ENCODE measurements at regions not wholly inside any gene's neighbourhood (a gene's known extent, or its start where the extent isn't known, plus 50 kb on each side); places are given as distances from the start of the nearest gene placed in this dataset.
"Not testable (repeated sequence)": the region's sequence is repeated elsewhere in the genome, so short reads cannot be mapped to it uniquely, and the experiment has no call there.

DNA sequence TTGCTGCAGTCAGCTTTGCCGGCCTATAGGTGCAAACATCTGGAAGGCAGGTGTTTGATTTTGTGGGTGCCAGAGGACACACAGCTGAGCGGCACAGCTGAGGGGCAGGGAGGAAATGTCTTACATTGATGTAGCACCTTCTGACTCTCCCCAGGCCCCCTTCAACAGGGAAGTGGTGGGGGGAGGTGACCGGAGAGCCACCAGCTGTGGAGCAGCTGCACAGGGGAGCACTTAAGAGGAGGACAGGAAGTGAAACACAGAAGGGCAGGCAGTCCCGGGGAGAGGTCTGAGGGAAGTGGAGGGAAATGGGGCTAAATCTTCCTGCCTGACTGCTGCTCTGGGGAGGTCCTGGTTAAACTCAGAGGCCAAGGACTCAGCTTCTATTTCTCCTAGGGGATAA lies 409.1 kb downstream of the TNS1 start:
- DNase-seq (ENCODE audit: low read depth in 2 of 2) = no peak

- DNase-seq (ENCODE audit: low read depth in 2 of 2) = no peak
Observed at GRCh38 chr2:217588266-217588665, 414.5 kb downstream of the TNS1 start.

GRCh38 chr2:217585362-217585761 lies 417.4 kb downstream of the TNS1 start:
- DNase-seq (ENCODE audit: low read depth in 2 of 2) = no peak

- DNase-seq (ENCODE audit: low read depth in 2 of 2) = not testable (repeated sequence)
Observed at GRCh38 chr2:217580407-217580806, 422.4 kb downstream of the TNS1 start.

GRCh38 chr2:217573571-217573970 lies 429.2 kb downstream of the TNS1 start:
- DNase-seq (ENCODE audit: low read depth in 2 of 2) = no peak

DNA sequence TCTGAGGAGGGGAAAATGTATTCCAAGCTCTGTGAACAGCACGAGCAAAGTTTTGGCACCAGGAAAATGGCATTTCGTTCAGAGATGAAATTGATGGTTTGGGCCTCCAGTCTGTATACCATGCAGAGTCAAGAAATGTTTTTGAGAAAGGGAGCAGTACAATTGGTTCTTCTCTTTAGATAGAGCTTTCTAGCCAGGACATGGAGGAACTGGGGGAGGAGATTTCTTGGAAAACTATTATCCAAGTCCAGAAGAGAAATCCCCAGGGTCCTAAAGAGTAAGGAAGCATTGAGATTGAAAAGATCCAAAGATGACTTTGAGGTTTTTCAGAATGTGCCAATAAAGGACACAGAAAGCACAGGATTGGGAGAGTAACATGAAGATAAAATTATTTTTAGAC lies 432.4 kb downstream of the TNS1 start:
- no peak for DNase-seq (ENCODE audit: low read depth in 2 of 2)

DNA sequence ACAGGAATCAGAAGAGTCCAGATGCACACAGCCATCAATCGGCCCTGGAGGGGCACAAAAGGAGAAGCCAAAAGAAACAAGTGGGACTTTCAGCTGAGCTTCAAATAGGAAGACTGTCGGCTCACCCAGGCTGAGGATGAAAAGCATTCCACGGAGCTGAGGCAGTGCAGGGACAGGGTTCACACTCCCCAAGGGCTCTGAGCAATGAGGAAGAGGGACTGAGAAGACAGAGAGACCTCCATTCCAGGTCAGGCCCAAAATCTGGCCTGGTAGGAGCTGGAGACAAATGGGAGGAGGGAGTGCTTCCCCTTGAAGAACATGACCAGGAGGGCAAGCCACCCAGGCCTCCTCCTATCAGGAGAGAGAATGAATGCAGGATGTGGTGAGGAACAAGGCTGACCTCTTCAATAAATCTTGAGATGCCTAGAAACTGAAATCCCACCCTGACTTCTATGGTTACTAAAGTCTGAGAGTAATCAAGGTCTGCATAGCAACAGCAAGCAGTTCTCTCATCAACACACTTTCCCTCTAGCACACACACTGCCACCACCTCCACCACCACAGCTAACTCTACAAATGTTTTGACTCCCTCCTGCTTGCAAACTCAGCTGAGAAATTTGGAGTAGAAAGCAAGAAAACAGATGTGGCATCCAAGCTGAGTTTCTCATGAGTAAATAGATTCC lies 434.4 kb downstream of the TNS1 start:
- DNase-seq (ENCODE audit: low read depth in 2 of 2) = no peak

GRCh38 chr2:217563565-217563964 lies 439.2 kb downstream of the TNS1 start:
- no peak for DNase-seq (ENCODE audit: low read depth in 2 of 2)

GRCh38 chr2:217562871-217563480 lies 439.8 kb downstream of the TNS1 start:
- no peak for DNase-seq (ENCODE audit: low read depth in 2 of 2)

- DNase-seq (ENCODE audit: low read depth in 2 of 2) = no peak
Observed at GRCh38 chr2:217559084-217559483, 443.7 kb downstream of the TNS1 start.

DNA sequence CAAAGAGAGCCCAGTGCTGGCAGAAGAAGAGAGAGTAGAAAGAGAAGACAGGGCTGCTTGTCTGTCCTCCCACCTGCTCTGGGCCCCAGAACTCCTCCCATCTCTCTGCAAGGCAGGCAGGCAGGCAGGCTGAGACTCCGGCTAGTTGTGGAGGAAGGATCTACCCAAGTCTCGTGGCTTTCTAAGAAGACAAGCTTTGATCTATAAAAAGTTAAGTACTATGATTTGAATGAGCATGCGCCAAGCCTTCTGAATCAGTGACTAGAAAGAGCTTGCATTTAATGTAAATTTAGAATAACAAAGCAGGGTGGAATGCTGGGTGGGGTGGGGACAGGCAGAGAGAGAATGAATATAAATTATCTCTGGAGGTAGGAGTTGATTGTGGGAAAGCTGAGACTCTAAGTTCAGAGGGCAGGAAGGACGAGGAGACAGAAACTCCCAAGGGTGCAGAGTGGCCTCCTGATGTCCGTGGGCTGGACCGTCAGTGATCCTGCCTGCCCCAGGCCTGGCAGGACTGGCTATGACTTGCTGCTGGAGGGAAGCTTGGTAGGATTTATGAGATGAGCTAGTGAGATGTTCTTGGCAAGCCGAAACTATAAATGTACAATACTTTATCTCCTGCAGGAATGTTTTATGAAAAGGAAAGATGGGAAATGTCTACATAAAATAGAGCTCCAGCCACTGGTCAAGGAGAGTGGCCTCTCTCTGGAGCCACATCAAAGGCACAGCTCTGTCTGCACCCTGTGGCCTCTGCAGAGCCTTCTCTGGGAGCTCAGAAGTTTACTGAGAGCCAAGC lies 447.5 kb downstream of the TNS1 start:
- DNase-seq (ENCODE audit: low read depth in 2 of 2) = no peak

DNA sequence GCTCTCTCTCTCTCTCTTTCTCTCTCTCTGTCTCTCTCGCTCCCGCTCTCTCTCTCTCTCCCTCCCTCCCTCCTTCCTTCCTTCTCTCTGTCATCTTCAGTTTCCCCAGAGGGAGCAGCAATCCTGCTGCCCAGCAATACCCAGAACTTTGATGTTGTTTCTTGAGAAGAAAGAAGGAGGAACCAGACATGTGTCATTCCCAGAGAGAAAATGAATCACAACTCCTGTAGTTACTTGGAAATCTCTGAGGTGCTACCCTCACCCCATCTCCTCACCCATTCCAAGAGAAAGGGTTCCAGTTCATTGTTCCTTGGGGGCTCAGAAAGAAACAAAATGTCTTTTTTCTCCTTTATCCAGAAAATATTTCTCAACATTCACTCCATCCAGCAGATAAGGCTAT lies 449.1 kb downstream of the TNS1 start:
- DNase-seq (ENCODE audit: low read depth in 2 of 2) = no peak

GRCh38 chr2:217553202-217553601 lies 449.6 kb downstream of the TNS1 start:
- DNase-seq (ENCODE audit: low read depth in 2 of 2) = no peak

DNA sequence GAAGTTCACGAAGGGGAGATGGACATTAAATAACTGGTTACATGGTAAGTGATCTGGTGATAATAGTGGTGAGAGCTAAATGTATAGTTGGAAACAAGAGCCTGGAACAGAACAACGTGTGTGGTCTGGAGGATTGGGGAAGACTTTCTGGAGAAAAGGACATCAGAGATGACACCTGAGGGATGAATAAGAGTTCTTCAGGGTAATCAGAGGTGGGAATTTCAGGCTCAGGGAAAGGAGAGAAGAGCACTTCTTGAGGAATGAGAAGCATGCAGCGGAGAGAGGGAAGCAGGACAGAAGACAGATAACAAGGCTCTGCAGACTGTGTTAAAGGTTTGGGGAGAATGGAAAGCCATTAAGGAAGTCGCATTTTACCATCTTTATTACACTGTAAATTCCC lies 450.7 kb downstream of the TNS1 start:
- no peak for DNase-seq (ENCODE audit: low read depth in 2 of 2)

GRCh38 chr2:217551252-217551899 lies 451.4 kb downstream of the TNS1 start:
- DNase-seq (ENCODE audit: low read depth in 2 of 2) = no peak

GRCh38 chr2:217539126-217539525 lies 463.7 kb downstream of the TNS1 start:
- DNase-seq (ENCODE audit: low read depth in 2 of 2) = no peak

GRCh38 chr2:217538719-217539118 lies 464.1 kb downstream of the TNS1 start:
- no peak for DNase-seq (ENCODE audit: low read depth in 2 of 2)

DNA sequence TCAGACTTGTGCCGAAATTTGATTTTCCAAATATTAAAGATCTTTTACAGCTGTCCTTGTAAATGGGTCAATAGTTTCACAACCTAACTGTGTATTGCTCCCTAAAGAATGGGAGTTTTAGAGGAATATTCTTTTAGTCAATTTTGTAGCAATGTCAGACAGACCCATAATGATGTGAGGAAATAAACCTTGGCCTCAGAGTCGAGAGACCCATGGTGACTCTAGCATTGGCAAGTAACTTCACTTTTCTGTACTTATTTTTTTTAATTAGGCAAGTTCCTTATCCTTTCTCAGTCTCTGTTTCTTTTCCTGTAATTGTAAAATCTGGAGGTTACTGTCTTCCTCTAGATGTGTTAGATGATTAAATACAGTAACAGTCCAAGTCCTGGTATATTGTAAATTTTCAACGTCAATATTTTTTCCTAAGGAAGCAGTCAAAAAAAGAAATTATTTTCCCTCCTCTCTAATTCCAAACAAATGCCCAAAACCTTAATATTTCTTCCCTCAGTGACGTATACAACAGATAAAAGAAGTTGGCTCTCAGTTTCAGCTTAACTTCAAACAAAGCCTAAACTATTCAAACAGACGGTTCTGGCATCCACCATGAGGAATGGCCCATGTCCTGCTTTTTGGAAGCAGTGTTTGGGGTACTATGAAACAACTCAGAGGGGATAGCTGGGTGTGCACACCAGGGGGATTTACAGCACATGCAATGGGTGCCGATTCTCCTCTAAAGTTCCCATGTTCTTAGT lies 466.7 kb downstream of the TNS1 start:
- DNase-seq (ENCODE audit: low read depth in 2 of 2) = no peak

DNA sequence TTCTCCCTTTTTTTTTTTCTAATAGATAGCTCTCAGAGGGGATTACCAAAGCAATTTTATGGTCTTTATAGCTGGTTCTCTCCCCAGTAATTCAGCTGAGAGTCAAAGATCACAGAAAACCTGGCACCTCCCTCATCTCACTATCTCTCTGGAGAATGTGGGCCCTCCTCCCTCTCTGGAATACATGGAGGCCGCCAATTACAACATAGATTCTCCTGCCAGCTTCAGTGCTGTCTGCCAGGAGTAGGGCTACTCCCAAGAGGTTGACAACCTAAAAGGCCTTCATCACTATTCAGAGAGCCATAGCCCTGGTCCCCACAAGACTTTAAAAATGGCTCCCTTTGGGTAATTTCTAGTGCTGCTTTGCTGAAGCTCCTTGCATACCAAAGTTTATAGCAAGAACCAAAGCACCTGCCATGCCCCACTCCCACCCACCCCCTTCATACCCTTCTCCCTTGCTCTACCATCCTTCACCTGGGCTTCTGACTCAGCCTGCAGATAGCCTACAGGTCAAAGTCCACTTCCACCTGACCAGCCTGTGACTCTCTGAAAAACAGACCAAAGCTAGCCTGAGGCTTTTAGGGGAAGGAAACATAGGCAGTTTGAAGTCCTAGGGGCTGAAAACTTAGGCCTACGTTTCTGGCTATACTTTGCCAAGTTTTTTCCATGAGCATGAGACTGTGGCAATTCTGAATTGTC lies 472.3 kb downstream of the TNS1 start:
- DNase-seq (ENCODE audit: low read depth in 2 of 2) = no peak

GRCh38 chr2:217529271-217529670 lies 473.5 kb downstream of the TNS1 start:
- DNase-seq (ENCODE audit: low read depth in 2 of 2) = no peak

DNA sequence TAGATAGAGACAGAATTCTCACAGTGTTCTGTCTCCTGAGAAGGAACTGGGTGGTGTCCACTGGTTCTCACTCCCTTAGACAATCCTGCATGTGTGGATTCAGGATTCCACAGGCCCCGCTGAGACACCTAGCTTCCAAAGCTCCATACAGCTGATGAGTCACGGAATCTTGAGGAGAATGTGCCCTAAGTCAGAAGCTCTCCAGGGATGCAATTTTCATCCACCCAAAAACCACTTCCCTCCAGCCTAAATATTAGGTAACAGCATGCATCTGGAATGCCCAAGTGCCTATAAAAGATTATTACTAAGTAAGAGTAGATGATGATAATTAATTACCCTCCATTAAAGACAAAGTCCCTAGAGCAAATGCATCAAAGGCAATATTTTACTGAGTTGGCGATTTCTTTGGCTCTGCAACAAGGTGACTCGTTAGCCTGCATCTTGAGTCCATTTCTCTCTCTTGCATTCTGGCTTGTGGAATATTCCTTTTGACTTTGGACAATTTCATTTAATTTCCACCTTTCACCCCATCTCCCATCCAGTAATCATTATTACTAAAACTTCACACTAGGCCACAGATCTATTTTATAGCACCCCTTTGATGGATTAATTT lies 475.1 kb downstream of the TNS1 start:
- DNase-seq (ENCODE audit: low read depth in 2 of 2) = no peak
